ENCODE measurements at regions not wholly inside any gene's neighbourhood (a gene's known extent, or its start where the extent isn't known, plus 50 kb on each side); places are given as distances from the start of the nearest gene placed in this dataset.
A peak's percentile ranks its signal among the peaks of the same experiment; 100 is the strongest.

DNA sequence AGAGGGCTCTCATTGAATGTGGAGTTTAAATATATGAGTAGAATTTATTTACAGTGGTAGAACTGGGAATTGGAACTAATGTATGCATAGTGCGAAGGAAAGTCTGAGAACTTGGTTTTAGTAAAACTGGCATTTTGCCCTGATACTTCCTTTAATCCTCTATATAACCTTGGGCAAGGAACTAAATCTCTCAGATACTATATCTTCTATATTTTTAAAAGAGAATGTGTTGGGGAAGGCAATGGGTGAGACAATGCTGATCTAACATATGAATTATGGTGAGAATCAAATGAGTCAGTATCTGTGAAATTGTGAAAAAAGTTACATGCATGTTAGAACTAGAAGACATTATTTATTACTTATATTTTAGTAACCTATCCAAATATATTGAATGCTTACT is 2109.4 kb upstream of the PIK3C3 start:
- Histone ChIP-seq H3K27ac (no peak overlapping the region), H3K9me3 (no peaks in the 10 kb centered on the region), H3K36me3 (no peaks in the 10 kb centered on the region), H3K4me3 (no peak overlapping the region), H3K4me1 (peaks cover 0 to 8% of the 10 kb centered on the region in 2 donors), H3K27me3 (no peaks in the 10 kb centered on the region)
- intact Hi-C loops (cut with DNase I; ENCODE audit: low total_unique reads), result no loop called here
- TF ChIP-seq POLR2AphosphoS5 (IDR thresholded peaks at IDR 0.05), result no peak
- no peak for TF ChIP-seq POLR2A (IDR thresholded peaks at IDR 0.05)
- TF ChIP-seq, protein P1, sequence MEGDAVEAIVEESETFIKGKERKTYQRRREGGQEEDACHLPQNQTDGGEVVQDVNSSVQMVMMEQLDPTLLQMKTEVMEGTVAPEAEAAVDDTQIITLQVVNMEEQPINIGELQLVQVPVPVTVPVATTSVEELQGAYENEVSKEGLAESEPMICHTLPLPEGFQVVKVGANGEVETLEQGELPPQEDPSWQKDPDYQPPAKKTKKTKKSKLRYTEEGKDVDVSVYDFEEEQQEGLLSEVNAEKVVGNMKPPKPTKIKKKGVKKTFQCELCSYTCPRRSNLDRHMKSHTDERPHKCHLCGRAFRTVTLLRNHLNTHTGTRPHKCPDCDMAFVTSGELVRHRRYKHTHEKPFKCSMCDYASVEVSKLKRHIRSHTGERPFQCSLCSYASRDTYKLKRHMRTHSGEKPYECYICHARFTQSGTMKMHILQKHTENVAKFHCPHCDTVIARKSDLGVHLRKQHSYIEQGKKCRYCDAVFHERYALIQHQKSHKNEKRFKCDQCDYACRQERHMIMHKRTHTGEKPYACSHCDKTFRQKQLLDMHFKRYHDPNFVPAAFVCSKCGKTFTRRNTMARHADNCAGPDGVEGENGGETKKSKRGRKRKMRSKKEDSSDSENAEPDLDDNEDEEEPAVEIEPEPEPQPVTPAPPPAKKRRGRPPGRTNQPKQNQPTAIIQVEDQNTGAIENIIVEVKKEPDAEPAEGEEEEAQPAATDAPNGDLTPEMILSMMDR (IDR thresholded peaks at IDR 0.05), result no peak
- DNase-seq (ENCODE audit: low spot score in 2 of 2), result no peak

DNA sequence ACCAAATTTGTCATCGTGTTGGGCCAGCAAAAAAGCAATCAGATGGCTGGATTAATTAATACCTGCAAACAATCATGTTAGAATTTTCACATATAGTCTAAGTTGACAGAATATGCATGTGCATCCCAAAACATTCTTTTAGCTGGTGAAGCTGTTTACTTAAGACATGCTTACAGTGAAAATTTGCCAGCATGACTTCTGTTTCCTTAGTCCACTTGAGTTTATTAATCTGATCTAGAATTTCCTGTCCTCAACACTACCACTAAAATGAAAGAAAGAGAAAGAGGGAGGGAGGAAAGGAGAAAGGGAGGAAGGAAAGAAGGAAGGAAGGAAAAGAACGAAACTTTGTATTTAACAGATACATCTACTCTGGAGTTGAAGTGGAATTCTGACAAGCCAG is 2109.9 kb upstream of the PIK3C3 start:
- no peak for DNase-seq (ENCODE audit: low spot score in 2 of 2)
- TF ChIP-seq, protein P1 (IDR thresholded peaks at IDR 0.05), result no peak
- TF ChIP-seq POLR2AphosphoS5 (IDR thresholded peaks at IDR 0.05), result no peak
- no peak overlapping the region for H3K27ac ChIP-seq
- H3K9me3 ChIP-seq, result no peaks in the 10 kb centered on the region
- H3K4me3 ChIP-seq, result no peak overlapping the region
- intact Hi-C loops (cut with DNase I; ENCODE audit: low total_unique reads), result no loop called here
- no peaks in the 10 kb centered on the region for H3K36me3 ChIP-seq
- peaks cover 0 to 8% of the 10 kb centered on the region in 2 donors for H3K4me1 ChIP-seq
- no peaks in the 10 kb centered on the region for H3K27me3 ChIP-seq

DNA sequence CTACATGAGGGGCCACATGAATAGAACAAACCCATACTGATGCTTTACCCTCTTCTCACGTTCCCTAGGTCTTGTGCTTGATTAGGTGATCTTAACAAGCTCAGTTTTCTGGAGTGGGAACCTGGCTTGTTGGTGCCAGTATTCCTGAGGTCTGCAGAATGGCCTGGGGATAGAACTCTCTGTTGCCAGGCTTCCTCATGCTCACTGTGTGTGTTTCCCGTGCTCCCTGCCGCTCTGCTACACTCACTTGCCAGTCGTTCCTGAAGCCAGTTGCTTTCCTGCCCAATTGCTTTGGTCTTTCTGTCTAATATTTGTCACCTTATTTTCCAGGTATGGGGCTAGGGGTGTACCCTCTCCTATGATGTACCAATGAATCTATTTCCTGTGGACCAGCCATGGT is 2111.5 kb upstream of the PIK3C3 start:
- H3K36me3 ChIP-seq, result no peaks in the 10 kb centered on the region
- H3K27me3 ChIP-seq, result no peaks in the 10 kb centered on the region
- no peak for DNase-seq (ENCODE audit: low spot score in 2 of 2)
- H3K4me1 ChIP-seq, result peaks cover 0 to 8% of the 10 kb centered on the region in 2 donors
- H3K9me3 ChIP-seq, result no peaks in the 10 kb centered on the region
- TF ChIP-seq, protein P1 (IDR thresholded peaks at IDR 0.05), result no peak
- no peak overlapping the region for H3K27ac ChIP-seq
- H3K4me3 ChIP-seq, result no peak overlapping the region
- intact Hi-C loops (cut with DNase I; ENCODE audit: low total_unique reads), result no loop called here

DNA sequence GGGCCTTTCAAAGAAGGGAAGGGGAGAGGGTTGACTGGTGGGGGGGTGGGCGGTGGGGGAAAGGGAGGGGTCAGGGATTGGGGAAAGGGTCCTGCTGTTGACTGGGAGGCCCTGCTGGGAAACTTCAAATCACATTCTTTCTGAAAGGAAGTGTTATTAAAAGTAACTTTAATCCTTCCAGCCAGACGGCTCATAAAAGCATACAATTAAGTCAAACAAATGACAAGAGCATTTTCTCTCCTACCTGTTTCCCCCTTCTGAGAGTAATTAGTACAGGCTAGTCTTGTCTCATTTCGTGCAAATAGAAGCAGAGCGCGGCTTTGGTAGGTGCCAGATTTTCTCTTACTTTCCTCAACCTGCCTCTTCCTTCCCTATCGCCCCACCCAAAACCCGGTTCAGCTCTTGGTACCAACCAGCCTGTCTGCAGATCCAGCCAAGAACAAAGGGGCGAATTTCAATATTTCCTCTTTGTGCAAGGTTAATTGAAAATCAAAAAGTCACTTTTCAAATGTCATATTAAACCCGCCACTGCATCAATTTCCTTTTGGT is 2112.6 kb upstream of the PIK3C3 start:
- H3K9me3 ChIP-seq, result no peaks in the 10 kb centered on the region
- intact Hi-C loops (cut with DNase I; ENCODE audit: low total_unique reads), result no loop called here
- H3K36me3 ChIP-seq, result no peaks in the 10 kb centered on the region
- no peak overlapping the region for H3K27ac ChIP-seq
- TF ChIP-seq POLR2AphosphoS5 (IDR thresholded peaks at IDR 0.05), result no peak
- TF ChIP-seq, protein P1 (IDR thresholded peaks at IDR 0.05), result no peak
- TF ChIP-seq POLR2A (IDR thresholded peaks at IDR 0.05), result no peak
- H3K4me3 ChIP-seq, result peak overlapping the region in 1 of 3 donors; percentile 51
- H3K4me1 ChIP-seq, result peaks cover 0 to 8% of the 10 kb centered on the region in 2 donors
- DNase-seq (ENCODE audit: low spot score in 2 of 2), result no peak
- H3K27me3 ChIP-seq, result no peaks in the 10 kb centered on the region

DNA sequence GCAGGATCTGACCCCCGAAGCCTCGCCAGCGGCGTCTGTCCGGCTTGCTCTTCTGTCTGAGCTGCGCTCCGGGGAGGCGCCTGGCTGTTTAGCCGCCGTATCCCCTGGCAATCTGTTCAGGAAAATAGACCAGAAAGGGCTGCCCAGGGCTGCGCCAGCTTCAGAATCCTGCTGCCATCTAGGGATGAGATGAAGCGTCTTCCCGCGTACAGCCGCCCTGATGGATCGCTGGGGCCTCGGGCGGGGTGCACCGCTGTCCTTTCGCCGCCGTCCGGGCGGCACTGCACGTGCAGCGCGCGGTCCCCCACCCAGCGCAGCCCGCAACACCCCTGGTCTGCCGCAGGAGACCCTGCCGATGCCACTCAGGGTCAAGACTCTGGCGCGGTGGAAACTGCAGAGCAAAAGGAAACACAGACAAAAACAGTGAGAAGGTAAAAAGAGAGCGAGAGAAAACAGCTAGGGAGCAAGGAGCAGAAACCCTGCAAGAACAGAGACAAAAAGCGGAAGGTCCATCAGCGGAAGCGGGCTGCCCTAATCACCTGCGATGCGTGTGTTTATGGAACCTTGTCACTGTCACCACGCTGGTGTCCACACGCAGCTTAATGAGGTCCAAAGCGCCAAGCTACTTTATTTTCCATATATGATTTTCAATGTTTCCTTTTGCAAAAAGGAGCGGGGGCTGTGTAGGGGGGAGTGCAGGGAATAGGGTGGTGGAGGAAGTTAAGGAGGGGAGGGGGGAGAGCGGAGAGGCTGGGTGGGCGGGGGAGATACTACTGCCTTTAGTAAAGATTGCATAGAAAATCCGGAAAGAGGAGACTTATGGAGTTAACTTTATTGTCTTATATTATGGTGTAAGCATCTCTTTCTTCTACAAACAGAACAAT is 2113.3 kb upstream of the PIK3C3 start:
- no peaks in the 10 kb centered on the region for H3K36me3 ChIP-seq
- intact Hi-C loops (cut with DNase I; ENCODE audit: low total_unique reads), result no loop called here

More for the DNA sequence above, 2113.3 kb upstream of the PIK3C3 start:
- Histone ChIP-seq H3K27ac (no peak overlapping the region), H3K27me3 (no peaks in the 10 kb centered on the region), H3K4me3 (peak overlapping the region; percentile 25 to 65 (median 51)), H3K9me3 (no peaks in the 10 kb centered on the region), H3K4me1 (peaks cover 0 to 8% of the 10 kb centered on the region in 2 donors)
- TF ChIP-seq, protein P1 (IDR thresholded peaks at IDR 0.05), result no peak
- TF ChIP-seq POLR2AphosphoS5 (IDR thresholded peaks at IDR 0.05) (no peak), POLR2A (IDR thresholded peaks at IDR 0.05) (no peak)
- peak; percentile 24 to 55 for DNase-seq (ENCODE audit: low spot score in 2 of 2)
